ENCODE measurements at regions not wholly inside any gene's neighbourhood (a gene's known extent, or its start where the extent isn't known, plus 50 kb on each side); places are given as distances from the start of the nearest gene placed in this dataset.
"Not testable (repeated sequence)": the region's sequence is repeated elsewhere in the genome, so short reads cannot be mapped to it uniquely, and the experiment has no call there.

- no peak for DNase-seq
Measured at GRCh38 chr1:83505148-83505547, 493.8 kb downstream of the TTLL7 start.

- no peak for DNase-seq
Measured at GRCh38 chr1:83503153-83503552, 495.8 kb downstream of the TTLL7 start.

DNA sequence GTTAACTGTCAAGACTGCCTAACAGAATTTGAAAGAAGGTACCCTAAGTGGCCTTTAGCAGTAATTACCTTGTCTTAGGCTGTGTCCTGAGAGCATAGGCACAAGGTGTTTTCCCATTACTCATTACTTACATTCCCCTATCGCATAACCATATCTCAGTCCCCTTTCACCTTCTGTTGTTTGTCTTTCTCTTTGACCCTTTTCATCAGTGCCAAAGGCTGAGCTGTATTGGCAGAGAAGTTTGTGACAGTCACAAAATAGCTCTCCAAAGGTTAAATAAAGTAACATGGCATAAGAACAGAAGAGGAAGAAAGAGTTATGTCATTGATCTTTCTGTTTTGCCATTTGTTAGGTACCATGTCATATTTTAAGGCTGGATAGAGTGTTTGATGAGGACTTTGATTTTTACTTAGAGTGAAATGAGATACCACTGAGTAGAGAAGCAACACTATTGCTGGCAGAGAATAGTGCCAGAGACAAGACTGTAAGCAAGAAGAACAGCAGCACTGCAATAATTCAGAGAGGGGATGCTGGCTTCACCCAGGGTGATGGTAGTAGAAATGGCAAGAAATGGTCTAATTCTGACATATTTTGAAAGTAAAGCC is 497.8 kb downstream of the TTLL7 start:
- DNase-seq = no peak

- no peak for DNase-seq
Measured at GRCh38 chr1:83500531-83500930, 498.4 kb downstream of the TTLL7 start.

- no peak for DNase-seq
Measured at GRCh38 chr1:83499998-83500397, 498.9 kb downstream of the TTLL7 start.

- DNase-seq = no peak
Measured at GRCh38 chr1:83497563-83497962, 501.4 kb downstream of the TTLL7 start.

DNA sequence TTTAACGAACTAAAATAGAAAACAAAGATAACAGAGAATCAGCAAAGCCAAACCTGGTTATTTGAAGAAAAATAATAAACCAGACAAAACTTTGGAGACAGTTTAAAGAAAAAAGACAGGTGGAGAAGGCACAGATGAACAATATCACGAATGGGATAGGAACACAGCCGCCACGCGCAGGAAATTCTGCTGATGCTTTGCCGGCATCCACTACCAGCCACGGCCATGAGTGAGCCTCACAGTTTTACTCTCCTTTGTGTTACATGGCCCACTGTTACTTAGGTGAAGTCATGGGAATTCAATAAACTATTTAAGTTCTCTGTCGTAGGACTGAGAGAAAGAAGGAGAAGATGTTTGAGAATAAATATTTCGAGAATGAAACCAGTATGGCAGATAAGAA is 503.4 kb downstream of the TTLL7 start:
- no peak for DNase-seq

DNA sequence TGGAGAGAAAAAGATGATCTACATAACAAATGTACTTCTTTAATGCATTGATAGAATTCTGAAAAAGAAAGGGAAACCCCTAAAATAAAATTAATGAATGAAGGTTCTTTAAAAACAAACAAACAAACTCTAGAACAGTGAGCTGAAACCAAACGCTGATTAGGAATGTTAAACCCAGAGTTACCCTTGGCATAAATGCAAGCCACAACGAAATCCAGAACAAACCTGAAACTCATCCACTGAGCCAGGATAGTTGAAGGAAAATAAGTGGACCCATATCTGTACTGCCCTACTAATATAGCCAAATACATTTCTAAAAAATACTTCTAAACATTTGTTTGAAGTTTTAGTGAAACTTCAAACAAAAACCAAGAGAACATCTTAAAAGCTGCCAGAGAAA is 505.3 kb downstream of the TTLL7 start:
- no peak for DNase-seq

- no peak for DNase-seq
Measured at GRCh38 chr1:83491930-83492329, 507.0 kb downstream of the TTLL7 start.

- no peak for DNase-seq
Measured at GRCh38 chr1:83490988-83491387, 507.9 kb downstream of the TTLL7 start.

DNA sequence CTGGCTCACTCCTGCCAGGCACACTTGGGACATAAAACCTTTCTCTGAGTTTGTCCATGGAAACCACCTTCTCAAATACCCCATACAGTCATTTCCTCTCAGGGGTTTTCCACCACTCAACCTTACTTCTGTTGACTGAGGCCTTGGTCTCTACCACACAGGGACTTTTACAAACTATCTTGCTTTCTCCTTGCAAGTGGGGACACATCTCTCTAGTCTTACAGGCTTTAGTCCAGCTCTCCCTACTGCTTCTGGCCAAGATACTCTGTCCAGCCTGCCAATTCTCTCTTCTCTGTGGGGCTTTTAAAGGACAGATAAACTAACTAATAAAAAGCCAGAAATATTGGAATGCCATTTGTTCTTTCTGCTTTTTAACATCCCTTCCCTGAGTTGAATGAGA is 510.8 kb downstream of the TTLL7 start:
- not testable (repeated sequence) for DNase-seq

GRCh38 chr1:83487460-83487859 is 511.5 kb downstream of the TTLL7 start:
- not testable (repeated sequence) for DNase-seq

DNA sequence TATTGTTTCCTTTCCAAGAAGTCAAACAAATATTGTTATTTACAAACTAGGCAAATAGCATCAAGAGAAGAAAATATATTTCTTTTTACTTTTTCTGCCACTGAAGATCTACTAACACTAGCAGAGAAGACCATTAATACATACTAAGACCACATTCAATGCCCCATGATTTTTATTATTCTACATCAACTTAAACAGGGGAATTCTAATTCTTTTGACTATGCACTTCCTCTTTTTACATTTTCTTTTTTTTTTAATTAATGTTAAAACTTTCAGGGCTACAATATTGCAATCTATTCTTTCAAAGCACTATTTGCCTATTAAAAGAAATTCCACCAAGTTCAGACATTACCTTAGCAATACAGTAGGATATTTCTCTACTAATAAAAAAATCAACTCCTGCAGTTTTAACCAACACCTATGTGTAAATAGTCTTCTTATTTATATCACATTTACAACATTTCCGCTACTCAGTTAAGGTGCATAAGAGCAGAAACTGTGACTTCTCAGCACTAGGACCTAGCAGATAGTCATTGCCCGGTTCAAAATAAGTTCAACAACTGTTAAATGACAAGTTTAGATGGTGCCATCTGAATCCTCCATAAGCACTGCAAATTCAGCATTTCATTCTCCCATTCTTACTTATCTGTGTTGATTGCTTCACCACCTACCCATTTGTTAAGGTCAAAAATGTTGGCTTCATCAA is 513.5 kb downstream of the TTLL7 start:
- DNase-seq = not testable (repeated sequence)

DNA sequence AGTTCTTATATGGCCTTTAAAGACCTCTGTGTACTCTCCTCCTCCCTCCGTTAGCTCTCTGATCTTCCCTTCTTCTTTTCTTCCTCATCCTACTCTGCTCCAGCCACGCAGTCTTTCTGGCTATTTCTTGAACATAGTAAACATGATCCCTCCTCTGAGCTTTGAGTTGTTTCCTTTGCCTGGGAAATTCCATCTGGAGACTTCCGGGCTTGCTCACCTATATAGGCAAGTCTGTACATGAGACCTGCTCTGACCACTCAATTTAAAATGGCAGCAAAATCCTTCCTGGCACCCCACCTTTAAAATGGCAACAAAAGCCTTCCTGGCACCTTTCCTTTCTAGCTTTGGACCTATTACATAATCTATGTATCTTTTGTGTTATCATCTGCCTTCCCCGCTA is 517.6 kb downstream of the TTLL7 start:
- DNase-seq = not testable (repeated sequence)

DNA sequence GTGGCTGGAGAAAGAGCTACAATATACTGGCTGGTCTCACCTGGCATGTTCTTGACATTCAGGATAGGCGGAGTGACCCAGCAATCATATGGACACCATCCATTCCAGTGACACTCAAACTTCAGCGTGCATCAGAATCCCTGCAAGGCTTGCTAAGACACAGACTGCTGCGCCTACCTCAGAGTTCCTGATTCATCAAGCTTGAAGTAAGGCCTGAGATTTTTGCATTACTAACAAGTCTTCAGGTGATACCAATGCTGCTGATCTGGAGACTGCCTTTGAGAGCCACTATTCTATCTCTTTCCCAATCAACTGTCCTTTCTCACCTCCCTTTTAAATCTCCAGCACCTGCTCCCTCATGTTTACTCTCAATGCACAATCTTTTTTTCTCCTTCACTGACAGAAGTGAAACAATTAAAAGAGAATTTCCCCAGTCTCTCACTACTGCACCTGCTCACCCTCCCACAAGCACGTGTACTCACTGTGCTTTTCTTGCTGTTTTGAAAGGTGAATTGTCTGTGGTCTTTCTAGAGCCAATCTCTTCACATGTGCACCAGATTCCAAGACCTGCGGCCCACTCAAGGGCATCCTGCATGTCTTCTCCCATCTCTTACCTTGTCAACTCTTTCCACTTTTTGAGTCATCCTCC is 519.2 kb downstream of the TTLL7 start:
- DNase-seq = not testable (repeated sequence)

DNA sequence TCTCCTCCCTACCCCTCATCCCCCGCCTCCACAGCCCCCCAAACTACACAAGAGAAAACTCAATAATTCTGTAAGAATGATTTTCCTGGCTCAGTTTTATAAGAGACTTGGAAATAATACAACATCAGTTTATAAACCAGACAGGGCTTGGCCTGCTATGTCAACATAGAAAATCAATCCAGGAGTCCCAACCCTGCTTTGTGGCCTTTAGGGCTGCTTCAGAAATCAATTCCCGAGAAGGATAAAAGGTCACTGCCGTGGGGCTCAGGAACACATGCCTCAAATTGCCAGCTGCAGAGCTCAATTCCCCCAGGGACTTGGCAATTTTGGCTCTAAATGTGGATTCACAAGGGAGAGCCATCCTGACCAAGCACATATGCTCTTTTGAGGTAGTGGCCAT is 520.8 kb downstream of the TTLL7 start:
- not testable (repeated sequence) for DNase-seq

DNA sequence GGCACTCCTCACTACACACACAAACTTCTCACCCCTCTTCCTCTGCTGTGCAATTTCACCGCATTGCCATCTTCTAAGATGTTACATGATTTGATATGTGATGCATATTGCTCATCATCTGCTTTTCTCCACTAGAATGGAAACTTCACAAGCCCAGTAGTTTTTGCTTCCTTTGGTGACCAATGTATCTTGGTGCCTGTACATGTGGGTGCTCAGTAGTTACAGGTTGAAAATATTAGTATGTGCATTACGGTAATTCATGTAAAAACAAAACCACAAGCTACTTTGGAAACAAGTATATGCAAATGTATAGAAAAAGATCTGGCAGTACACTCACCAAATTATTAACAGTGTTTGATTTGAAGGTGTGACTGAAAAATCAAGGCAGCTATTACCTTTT is 522.4 kb downstream of the TTLL7 start:
- not testable (repeated sequence) for DNase-seq

- not testable (repeated sequence) for DNase-seq
Measured at GRCh38 chr1:83474946-83475345, 524.0 kb downstream of the TTLL7 start.

- not testable (repeated sequence) for DNase-seq
Measured at GRCh38 chr1:83473986-83474385, 524.9 kb downstream of the TTLL7 start.

DNA sequence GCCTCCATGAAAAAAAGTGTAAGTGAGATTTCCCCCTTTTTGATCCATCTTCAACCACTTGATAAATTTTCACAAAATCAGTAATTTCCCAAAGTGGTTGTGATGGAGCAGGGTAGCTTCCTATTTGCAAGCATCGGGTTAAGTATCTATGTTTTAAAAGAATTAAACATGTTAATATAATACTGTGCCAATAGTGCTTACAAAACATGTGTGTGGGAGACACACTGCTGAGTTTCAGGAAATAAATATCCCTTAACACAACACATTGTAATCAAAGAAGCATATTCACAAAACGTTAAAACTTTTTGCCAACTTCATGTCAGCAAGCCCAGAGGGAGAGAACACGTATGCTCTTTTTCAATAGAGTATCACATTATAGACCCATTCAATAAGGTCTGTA is 526.9 kb downstream of the TTLL7 start:
- DNase-seq = not testable (repeated sequence)

GRCh38 chr1:83471272-83471671 is 527.7 kb downstream of the TTLL7 start:
- not testable (repeated sequence) for DNase-seq

DNA sequence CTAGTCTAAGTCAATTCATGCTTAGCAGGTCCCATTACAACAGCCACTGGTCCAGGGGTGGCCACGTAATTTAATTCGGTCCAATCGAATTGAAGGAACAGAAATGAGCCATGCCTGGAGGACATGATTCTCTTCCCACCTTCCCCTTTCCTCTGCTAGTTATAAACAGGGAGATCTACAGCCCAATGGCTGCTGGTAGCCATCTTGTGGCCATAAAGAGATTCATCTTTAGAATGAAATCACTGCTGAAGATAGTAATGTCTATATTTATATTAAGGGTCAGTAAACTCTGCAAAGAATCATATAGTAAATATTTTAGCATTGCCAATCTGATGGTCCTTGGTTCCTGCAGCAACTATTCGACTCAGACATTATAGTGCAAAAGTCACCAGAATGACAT is 530.6 kb downstream of the TTLL7 start:
- not testable (repeated sequence) for DNase-seq

DNA sequence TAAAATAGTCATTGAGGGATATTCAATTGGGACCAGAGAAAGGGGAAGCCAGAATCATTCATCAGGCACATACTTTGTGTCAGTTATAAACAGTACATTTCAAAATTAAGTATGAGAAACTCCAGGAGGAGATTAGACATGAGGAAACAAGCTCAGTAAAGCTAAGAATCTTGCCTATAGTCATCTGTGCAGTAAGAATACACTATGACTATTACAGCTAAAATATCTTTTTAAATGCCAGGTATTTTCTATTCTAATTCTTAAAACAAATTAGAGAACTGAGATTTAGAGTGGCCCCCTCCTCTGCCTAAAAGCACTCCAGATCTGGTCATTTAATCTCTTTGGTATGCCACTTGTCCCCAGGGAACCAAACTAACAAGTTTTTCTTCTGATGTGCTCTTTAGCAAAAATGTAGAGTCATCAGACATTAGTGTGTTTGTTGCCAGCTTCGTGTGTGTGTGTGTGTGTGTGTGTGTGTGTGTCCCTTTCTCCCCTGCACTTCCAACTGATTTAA is 541.1 kb downstream of the TTLL7 start:
- DNase-seq = not testable (repeated sequence)

DNA sequence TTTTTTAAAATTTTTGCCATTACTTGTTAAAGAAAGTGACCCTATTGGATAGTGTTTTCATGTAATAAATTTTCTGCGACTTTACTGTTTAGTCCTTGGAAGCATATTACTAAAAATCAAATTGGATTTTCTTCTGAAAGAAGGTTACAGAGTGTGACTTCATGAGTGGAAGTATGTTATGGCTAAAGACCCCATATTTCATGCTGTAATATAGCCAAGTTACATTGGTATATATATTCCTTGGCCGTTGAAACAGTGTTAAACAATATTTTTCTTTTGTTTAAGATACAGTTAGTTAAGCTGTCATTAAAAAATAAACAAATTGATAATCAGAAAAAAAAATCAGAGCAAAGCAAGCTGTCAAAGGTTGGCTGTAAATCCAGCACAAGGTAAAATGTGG is 541.7 kb downstream of the TTLL7 start:
- not testable (repeated sequence) for DNase-seq
